GM12865 (cell line): ENCODE measurements at regions not wholly inside any gene's neighbourhood (a gene's known extent, or its start where the extent isn't known, plus 50 kb on each side); places are given as distances from the start of the nearest gene placed in this dataset.
A peak's percentile ranks its signal among the peaks of the same experiment; 100 is the strongest.

ENCODE experiments used
- DNase-seq: peaks from one replicate; pipeline ENCODE4 v3.0.0; 2010; ENCODE audit warnings: low read depth
- H3K4me3 ChIP-seq: 2 replicates; pipeline ENCODE4 v1.5.1; 2011; ENCODE audit warnings: mild to moderate bottlenecking, low read depth, low read length, control low read depth
- CTCF ChIP-seq: IDR thresholded peaks from 2 replicates; pipeline ENCODE4 v1.5.1; 2011; ENCODE audit warnings: low read length, control low read depth, low read depth, inconsistent platforms; ENCODE audit not compliant: insufficient read depth; ENCODE audit errors: missing control alignments

GRCh38 chr6:14390805-14391204 lies 273.2 kb downstream of the CD83 start:
- DNase-seq, result no peak
- TF ChIP-seq CTCF, result no peak
- H3K4me3 ChIP-seq, result no peak overlapping the region

GRCh38 chr6:14393910-14394309 lies 276.3 kb downstream of the CD83 start:
- no peak overlapping the region for H3K4me3 ChIP-seq
- TF ChIP-seq CTCF, result no peak
- DNase-seq, result no peak

GRCh38 chr6:14396392-14396791 lies 278.8 kb downstream of the CD83 start:
- no peak overlapping the region for H3K4me3 ChIP-seq
- DNase-seq, result no peak
- TF ChIP-seq CTCF, result no peak

- DNase-seq, result peak; percentile 28
- TF ChIP-seq CTCF, result peak; percentile 36
- no peak overlapping the region for H3K4me3 ChIP-seq
Observed at GRCh38 chr6:14396826-14397517, 279.4 kb downstream of the CD83 start.

GRCh38 chr6:14397518-14397901 lies 279.9 kb downstream of the CD83 start:
- DNase-seq, result no peak
- H3K4me3 ChIP-seq, result no peak overlapping the region
- no peak for TF ChIP-seq CTCF

- TF ChIP-seq CTCF, result no peak
- no peak for DNase-seq
Observed at GRCh38 chr6:14398953-14399352, 281.4 kb downstream of the CD83 start.

GRCh38 chr6:14399635-14400034 lies 282.1 kb downstream of the CD83 start:
- H3K4me3 ChIP-seq, result no peak overlapping the region
- TF ChIP-seq CTCF, result no peak
- DNase-seq, result no peak

More at GRCh38 chr6:14398953-14399352, 281.4 kb downstream of the CD83 start:
- H3K4me3 ChIP-seq, result no peak overlapping the region
